NCI-H2107 treated with DMSO at 0.1 percent for 48 hours (cell line): ENCODE measurements at regions not wholly inside any gene's neighbourhood (a gene's known extent, or its start where the extent isn't known, plus 50 kb on each side); places are given as distances from the start of the nearest gene placed in this dataset.

Experiments
- DNase-seq: peaks from one replicate; lab custom pipeline; 2025; ENCODE audit not compliant: unreplicated experiment; lab: John Stamatoyannopoulos, UW

DNA sequence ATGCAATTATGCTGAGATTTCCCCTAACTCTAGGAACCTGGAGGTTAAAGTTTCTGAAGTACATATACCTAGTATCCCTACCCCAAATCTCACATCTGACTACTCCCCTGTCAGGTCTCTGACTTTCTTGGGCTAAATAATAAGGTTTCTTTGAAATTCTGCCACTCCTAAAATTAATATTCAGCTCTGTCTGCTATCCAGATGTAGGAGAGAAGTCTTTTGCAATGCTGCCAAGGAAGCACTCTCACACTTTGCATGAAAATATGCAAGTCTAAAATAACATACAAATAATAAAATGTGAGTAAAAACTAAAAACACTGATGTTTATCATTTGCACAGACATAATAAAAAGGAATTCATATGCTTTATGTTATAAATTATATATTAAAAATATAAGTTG, 196.9 kb upstream of the LRFN5 start:
- DNase-seq, result no peak

DNA sequence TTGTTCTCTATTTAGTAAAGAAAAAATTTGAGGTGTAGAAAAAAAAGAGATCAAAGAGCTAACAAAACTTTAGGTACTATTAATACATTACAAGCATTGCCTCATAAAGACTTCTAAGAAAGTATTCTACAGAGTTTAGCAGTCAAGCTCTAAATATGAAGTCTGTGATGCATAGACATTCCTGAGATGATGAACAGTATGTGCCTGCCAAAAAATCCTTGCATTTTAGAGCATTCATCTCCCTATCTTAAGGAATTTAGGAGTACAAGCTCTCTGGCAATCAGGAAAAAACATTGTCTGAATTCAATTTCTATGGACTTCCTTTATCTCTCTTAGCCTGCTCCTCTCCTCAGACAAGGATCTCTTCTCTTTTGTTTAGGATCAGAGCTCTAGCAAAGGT, 202.6 kb upstream of the LRFN5 start:
- DNase-seq, result no peak

DNA sequence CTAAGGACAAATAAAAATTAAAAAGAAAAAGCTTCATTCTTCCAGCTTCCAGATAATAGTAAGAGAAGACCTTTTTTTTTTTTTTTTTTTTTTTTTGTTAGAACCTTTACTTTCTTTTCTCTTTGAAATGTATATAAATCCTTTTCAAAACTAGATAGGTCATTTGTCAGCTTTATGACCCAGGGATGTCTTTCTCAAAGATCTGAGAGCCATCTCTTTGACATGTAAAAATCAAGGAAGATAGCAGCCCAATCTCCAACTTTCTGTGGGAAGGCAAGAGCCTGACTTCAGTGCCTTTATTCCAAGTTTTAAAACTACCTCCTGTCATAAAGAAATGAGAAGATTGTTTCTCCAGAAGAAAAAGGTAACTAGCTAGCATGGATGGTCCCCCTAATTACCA, 203.3 kb upstream of the LRFN5 start:
- DNase-seq, result no peak

DNA sequence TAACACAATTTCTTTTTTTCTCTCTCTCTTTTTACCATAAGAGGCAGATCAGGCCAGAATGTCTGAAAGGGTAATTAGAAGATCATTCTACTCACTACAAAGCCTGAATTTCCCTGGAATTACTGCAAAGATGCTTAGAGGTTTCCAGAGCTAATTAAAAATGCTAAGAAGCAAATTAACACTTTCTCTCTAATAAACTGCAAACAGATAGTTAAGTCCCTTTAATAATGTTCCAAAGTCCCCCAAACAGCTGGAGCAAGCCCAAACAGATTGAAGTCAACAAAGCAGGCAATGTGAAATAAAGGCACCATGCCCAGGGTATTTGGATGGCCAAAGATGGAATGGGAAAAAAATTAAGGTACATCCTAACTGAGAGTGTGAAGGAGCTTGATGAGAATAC, 208.8 kb upstream of the LRFN5 start:
- DNase-seq, result no peak

DNA sequence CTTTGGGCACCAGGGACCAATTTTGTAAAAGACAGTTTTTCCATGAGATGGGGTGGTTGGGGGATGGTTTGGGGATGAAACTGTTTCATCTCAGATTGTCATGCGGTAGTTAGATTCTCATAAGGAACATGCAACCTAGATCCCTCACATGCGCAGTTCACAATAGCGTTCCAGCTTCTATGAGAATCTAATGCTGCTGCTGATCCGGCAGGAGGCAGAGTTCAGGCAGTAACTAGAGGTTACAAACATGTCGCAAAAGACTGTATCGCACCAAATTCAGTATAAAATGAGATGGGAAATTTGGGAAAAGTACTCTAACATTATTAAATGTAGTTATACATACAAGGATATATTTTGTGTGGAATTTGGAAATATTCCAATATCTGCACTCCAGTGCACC, 213.2 kb upstream of the LRFN5 start:
- no peak for DNase-seq

DNA sequence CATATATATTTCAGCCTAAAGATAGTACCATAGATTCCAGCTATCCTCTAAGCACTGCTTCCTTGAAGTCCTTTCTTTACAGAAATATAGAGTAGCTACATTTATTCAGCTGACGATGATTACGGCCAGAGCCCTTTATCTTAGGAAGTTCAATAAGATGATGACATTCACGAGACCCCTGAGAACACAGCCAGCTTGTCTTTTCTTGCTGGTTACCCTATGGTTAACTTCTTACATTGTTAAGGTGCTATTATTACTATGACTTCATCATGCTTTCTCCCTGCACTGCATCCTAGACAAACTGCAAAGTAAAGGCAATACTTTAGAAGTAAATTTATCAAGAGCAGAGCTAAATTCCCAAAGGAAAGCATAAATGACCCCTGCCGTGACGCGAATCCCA, 214.4 kb upstream of the LRFN5 start:
- DNase-seq, result no peak

DNA sequence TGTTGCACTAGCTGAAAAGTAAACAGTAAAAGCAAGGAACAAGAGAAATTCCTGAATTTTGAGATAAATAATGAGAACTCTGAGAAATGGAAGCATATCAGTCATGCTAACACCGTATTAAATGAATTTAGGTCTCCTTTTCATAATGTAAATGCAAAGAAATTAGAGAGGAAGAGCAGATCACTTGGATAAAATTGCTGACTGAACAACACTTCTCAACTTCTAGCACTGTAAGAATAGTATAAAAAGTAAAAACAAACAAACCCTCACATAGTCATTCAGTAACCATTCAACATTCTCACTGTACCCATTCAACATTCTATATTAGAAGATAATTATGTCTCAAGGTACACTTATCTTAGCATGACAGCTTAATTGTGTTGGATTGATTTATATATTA, 217.3 kb upstream of the LRFN5 start:
- DNase-seq, result no peak

DNA sequence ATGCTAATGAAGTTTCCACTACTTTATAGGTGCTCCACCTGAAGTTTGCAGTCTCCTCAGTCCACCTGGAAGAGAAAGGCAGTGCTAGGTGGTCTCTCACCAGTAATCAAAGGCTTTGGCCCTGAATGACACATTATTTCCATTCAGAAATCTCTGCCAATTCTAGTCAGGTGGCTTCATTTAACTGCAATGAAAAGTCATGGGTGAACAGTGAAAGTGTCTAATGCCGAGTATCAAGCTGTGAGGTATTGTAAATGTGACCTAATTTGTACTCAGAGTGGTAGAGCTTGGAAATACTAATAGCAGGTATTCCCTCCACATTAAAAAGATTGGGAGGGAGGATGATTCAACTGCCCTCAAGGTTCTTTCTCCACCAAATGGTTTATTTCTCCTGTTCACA, 220.9 kb upstream of the LRFN5 start:
- peak; percentile 50 for DNase-seq

DNA sequence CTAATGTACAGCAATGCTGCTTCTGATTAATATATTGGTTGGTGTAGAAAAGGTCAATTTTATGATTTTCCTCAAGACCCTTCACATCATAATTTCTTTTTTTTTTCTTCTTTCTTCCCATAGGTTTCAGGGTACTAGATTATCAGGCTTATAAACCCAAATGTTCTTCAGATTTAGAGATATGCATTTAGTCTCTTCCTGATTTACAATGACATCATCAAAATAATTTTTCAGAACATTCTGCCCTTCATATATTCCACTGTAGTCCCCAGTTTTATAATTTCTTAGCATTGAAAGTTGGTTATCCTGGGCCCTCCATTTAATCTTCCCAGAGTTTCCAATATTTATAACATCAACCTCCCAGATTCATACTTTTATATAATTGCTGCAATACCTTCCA, 226.7 kb upstream of the LRFN5 start:
- no peak for DNase-seq

DNA sequence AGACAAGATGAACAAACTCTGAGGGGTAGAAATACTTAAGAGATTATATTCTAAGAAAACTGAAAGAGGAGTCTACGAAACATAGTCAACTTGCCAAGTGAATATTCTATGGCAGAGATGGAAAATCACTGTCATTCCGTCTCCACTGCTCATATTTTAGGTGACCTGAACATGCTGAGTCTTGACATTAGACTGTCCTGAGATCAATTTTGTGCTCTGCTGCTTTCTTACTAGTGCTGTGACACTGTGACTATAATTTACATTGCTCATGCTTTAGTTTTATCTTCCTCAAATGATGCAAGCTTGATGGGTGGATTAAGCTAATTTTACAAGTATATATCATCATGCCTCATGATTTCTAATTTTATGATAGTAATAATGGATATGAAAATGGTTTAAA, 228.2 kb upstream of the LRFN5 start:
- DNase-seq, result no peak

DNA sequence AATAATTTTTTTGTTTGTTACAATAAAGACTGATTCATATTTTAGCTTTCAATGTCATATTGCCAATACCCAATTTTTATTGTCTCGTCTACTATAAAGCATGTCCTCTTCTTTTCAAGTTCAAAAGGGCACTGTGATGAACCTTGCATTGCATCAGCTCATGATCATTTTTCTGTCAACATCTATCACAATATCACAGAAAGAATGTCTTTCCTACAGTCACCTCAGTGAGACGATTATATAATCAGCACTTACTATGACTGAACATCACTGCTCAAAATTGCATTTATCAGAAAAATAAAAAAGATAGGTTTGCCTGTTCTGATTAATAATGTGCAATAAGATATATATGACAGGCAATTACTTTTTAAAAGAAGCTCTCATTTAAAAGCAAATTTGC, 228.7 kb upstream of the LRFN5 start:
- DNase-seq, result no peak

DNA sequence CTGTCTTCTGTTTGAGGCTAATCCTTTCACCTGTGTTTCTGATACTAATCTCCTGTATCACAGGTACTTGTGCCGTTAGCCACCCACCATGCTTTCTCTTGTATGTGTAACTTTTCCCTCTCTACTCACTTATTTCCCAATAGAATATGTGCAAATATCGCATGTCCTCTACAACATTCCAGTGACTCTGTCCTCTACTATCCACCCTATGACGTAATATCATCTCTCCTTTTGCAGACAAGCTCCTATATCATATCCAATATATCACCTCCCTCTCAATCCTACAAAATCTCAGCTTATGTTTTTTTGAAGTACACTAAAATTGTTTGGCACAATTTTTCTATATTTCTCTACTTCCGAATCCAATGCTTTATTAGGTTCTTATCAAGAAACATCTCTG, 232.6 kb upstream of the LRFN5 start:
- no peak for DNase-seq

DNA sequence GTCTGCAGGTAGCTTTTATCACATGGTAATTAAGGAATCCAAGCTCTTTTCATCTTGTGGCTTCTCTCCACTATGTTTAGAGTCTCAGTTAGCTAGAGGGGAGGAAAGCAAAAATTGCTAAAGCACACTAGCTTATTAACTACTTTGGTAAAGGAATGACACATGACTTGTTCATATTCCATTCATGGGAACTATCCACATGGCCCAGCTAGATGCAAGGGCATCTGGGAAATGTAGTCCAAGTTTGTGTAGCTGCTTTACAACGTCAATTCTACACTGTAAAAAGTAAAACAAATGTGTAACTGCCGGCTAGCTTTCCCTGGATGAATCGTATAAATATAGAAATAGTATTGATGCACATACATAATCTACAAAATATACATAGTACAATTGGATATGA, 244.5 kb upstream of the LRFN5 start:
- no peak for DNase-seq

DNA sequence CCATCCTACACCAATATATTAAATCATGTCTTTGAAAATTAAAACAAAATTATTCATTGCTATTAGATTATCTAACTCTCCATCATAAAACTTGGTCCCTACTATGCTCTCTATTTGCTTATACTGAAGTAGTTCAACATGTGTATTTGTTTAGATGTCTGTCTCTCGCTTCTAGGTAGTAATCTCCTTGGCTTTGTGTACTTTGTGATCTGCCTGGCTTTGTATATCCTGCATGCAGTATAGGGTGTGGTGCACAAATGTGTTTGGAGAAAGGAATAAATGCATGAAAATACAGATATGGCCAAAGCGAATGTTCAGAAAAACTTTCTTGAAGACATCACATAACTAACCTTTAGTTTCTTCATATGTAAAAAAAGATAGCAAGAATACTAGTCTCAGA, 246.6 kb upstream of the LRFN5 start:
- no peak for DNase-seq

DNA sequence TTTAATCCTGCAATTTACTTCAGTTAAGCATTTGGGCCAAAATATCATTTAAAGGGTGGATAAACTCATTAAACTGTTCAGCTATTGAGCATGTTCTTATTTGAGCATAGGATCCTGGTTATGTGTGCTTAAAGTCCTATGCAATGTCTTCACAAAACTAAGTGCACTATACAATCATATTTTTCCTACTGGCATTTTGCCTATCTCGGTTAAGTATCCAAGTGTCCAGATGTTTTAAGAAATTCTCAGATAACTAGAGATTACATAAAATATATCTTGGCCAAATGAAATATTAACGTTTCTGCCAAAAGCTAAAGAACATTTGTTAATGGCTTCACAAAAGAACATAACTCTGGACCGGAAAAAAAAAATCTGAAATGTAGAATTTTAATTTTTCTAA, 250.8 kb upstream of the LRFN5 start:
- DNase-seq, result no peak

DNA sequence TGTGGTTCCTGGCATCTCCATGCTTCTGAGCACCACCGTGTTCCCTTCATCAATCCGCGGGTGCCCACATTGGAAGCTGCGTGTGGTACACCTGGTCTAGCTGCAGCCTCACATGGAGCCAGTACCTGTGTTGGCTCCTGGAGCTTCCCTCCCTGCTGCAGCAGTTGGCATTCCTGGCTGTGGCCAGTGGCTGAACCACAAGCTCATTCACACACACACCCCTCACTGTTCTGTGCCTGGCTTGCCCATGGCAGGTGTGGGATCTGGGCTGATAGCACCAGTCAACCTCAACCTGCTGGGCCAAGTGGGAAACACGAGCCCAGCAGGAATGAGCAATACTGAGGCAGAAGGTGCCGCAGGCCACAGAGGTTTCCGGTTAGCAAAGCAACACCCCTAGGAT, 256.2 kb upstream of the LRFN5 start:
- DNase-seq, result peak; percentile 92

DNA sequence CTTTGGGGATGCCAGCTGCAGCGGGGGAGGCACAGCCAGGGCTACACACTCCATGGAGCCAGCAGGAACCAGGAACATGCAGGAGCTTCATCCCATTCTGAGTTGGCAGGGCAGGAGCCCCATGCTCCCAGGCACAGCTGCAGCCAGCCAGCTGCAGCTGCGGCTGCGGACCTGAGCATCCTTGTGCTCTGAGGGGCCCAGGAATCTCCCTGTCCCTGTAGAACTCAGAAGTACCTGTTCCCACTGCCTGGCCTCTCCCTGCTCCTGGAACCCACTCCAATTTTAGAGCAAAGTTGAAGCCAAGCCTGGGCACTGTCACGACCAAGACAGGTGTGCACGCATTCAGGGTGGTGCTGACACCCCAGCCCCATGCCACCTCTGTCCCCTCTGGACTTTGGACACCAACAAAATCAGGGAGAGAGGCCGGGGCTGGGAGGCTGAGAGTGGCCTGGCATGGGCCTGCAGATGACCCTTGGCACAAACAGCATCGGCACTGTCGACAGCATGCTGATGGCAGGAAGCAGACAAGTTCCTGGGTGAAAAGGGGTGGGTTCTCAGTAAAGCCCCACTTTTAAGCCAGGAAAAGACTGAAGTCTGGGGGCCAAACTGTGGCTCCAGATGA, 257.3 kb upstream of the LRFN5 start:
- no peak for DNase-seq

DNA sequence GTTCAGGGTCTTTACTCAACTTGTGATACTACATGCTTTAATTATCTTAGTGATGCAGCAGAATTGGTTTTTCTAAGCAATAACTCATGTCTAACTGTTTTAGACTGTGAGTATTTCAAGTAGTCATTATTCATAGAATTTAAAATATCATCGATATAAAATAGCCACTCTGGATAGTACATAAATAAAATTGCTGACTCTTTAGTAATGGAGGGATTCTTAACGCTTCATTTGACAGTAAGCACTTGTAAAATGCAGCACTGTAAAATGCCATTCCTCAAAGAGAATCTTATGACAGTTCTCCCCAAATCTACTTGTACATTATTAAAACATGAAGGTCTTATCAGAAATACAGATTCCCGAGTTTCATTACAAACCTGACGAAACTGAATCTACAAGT, 262.8 kb upstream of the LRFN5 start:
- no peak for DNase-seq

DNA sequence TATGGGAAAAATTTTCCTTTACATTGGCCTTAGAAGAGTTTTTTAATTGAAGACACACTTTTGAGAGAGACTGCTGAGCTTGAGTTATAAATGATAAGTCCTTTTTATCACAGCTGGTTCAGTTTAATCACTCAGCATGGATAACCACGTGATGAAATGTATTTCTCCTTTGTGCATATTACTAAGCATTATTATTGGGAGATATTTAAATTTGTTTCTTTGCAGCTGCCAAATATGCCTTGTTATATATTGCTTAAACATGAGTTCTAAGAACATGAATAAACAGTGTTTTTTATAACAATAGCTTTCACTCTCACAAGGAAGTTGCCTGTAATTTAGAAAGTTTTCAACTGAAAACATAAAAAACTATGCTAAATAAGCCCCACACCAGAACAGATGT, 293.5 kb upstream of the LRFN5 start:
- DNase-seq, result no peak

DNA sequence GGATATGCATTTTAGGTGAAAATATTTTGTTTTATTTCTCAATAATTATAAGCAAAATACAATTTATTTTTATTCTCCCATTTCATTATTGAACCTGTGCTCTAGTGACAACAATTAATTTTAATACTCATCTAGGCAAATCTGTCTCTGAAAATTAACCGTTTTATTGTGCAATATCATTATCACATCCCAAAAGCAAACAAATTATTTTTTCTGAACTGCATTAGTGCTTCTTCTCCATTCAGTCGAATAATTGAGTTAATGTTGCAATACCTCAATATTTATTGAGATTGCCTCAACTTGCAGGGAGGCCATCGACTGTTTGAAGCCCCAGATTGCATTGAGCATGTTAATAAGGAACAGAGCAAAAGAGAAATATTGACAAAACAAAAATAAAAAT, 303.2 kb upstream of the LRFN5 start:
- no peak for DNase-seq

DNA sequence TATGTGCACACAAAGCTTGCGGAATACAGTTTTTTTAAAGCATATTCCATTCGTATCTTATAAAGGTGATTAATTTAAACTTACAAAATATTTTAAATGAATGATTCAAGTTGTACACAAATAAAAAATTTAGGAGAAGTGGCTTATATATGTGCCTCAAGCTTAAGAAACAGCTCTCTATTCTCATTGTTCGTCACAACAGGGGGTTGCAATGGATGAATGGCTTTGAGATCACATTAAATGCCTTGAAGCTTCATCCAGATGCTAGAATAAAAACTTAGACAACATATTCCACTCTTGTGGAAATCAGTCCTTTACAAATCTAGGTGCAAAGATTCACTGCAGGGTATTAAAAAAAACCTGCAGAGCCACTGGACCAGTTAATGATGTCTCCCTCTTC, 303.9 kb upstream of the LRFN5 start:
- peak; percentile 82 for DNase-seq

DNA sequence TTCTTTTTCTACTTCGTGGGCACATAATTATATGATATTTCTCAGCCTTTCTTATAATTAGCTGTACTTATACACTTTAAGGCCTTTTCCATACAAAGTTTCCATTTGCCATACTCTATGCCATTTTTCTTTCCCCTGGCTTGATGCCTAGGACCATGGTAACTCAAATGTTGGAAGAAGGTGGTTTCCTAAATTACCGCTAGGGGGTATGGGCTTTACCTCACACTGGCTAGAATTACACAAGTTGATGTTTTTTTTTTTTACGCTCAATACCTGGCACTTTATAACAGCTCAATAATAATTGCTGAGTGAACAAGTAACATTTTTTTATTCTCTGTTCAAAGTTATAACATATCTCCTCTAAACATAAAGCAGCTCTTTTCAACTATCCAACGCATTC, 306.8 kb upstream of the LRFN5 start:
- no peak for DNase-seq

DNA sequence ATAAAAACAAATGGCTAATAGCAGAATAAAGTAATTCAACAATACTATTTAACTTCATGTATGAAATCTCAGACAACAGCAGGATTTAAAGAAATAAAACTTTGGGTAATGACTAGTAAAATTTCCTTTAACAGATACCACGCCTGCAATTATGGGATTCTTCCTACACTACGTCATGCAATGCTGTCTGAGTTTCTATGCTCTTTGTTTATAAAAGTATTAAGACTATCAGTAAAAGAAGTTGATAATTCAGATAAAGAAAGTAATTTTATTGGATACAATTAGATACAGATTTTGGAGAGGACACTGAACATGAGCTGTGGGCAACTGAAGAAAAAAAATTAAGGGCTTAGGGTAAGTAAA, 308.4 kb upstream of the LRFN5 start:
- no peak for DNase-seq
